GM12878 (cell line): ENCODE measurements at regions not wholly inside any gene's neighbourhood (a gene's known extent, or its start where the extent isn't known, plus 50 kb on each side); places are given as distances from the start of the nearest gene placed in this dataset.

Experiments
- BMI1 ChIP-seq: fragments of 450-650 bp; IDR thresholded peaks from 2 replicates; pipeline ENCODE4 v1.6.1; 2016; ENCODE audit warnings: mild to moderate bottlenecking, moderate library complexity, borderline replicate concordance
- CHD1 ChIP-seq: IDR thresholded peaks from 2 replicates; pipeline ENCODE4 v1.6.1; 2012; ENCODE audit warnings: low read depth, low read length, improper control_type of control experiment
- CREB1 ChIP-seq: IDR thresholded peaks from 2 replicates; pipeline ENCODE4 v1.6.1; 2012; ENCODE audit warnings: low read depth, mild to moderate bottlenecking, inconsistent platforms
- DPF2 ChIP-seq: fragments of 450-650 bp; IDR thresholded peaks from 2 replicates; pipeline ENCODE4 v1.6.1; 2017; ENCODE audit warnings: mild to moderate bottlenecking
- EGR1 ChIP-seq, 2 experiments: IDR thresholded peaks; 1 replicate in 1 of 2; 2 replicates in 1 of 2; pipeline ENCODE4 v1.6.1; 2011 to 2012; ENCODE audit warnings: low read depth in 2 of 2, low read length in 2 of 2, borderline replicate concordance in 1 of 2, mild to moderate bottlenecking in 1 of 2, moderate library complexity in 1 of 2
- EZH2 ChIP-seq: IDR thresholded peaks from 2 replicates; pipeline ENCODE4 v1.6.1; 2012; ENCODE audit warnings: low read depth, mild to moderate bottlenecking, control low read depth, inconsistent platforms, low read length, borderline replicate concordance; ENCODE audit not compliant: control insufficient read depth
- FOXM1 ChIP-seq: IDR thresholded peaks from 2 replicates; pipeline ENCODE4 v1.6.1; 2012; ENCODE audit warnings: low read depth, mild to moderate bottlenecking, inconsistent platforms, low read length, moderate library complexity
- JUNB ChIP-seq: IDR thresholded peaks from 2 replicates; pipeline ENCODE4 v1.6.1; 2016; ENCODE audit warnings: antibody characterized with exemption, mild to moderate bottlenecking
- KDM1A ChIP-seq: fragments of 200-600 bp; sonication (generic); IDR thresholded peaks from 2 replicates; pipeline ENCODE4 v1.6.1; 2016; ENCODE audit warnings: borderline replicate concordance
- MEF2B ChIP-seq: fragments of 450-650 bp; IDR thresholded peaks from 2 replicates; pipeline ENCODE4 v1.6.1; 2018; ENCODE audit warnings: mild to moderate bottlenecking, moderate library complexity; ENCODE audit not compliant: partially characterized antibody, poor library complexity, severe bottlenecking
- MXI1 ChIP-seq: fragments of 150-350 bp; IDR thresholded peaks from 2 replicates; pipeline ENCODE4 v1.6.1; 2011; ENCODE audit warnings: low read depth, mild to moderate bottlenecking, inconsistent platforms, low read length, improper control_type of control experiment
- MYB ChIP-seq: fragments of 150-350 bp; IDR thresholded peaks from 2 replicates; pipeline ENCODE4 v1.6.1; 2014; ENCODE audit warnings: mild to moderate bottlenecking, low read depth, low read length, borderline replicate concordance
- MYC ChIP-seq: IDR thresholded peaks from 2 replicates; pipeline ENCODE4 v1.6.1; 2011; ENCODE audit warnings: mild to moderate bottlenecking, low read length, moderate library complexity, inconsistent platforms; ENCODE audit not compliant: insufficient read depth, insufficient replicate concordance, insufficient read length, severe bottlenecking
- PML ChIP-seq: IDR thresholded peaks from 2 replicates; pipeline ENCODE4 v1.6.1; 2012; ENCODE audit warnings: low read length, inconsistent platforms
- POLR2A ChIP-seq: IDR thresholded peaks from 2 replicates; pipeline ENCODE4 v1.6.1; 2011; ENCODE audit warnings: low read depth, mild to moderate bottlenecking, low read length
- POLR2AphosphoS2 ChIP-seq: IDR thresholded peaks from 2 replicates; pipeline ENCODE4 v1.6.1; 2011; ENCODE audit warnings: low read depth, mild to moderate bottlenecking, low read length, improper control_type of control experiment, moderate library complexity
- POU2F2 ChIP-seq: IDR thresholded peaks from 3 replicates; pipeline ENCODE4 v1.6.1; 2011; ENCODE audit warnings: low read depth, mild to moderate bottlenecking, low read length, borderline replicate concordance
- SIN3A ChIP-seq: IDR thresholded peaks from 2 replicates; pipeline ENCODE4 v1.6.1; 2012; ENCODE audit warnings: low read depth, low read length, improper control_type of control experiment
- SIX5 ChIP-seq: IDR thresholded peaks from 2 replicates; pipeline ENCODE4 v1.6.1; 2011; ENCODE audit warnings: mild to moderate bottlenecking, low read depth, low read length, moderate library complexity; ENCODE audit not compliant: severe bottlenecking
- SMAD1 ChIP-seq: fragments of 450-650 bp; IDR thresholded peaks from 2 replicates; pipeline ENCODE4 v1.6.1; 2018; ENCODE audit warnings: mild to moderate bottlenecking, low read depth; ENCODE audit not compliant: partially characterized antibody
- SMC3 ChIP-seq: IDR thresholded peaks from 2 replicates; pipeline ENCODE4 v1.6.1; 2011; ENCODE audit warnings: low read length, improper control_type of control experiment, borderline replicate concordance
- STAT3 ChIP-seq: IDR thresholded peaks from 2 replicates; pipeline ENCODE4 v1.6.1; 2011; ENCODE audit warnings: low read depth, low read length, improper control_type of control experiment
- TARDBP ChIP-seq: IDR thresholded peaks from 2 replicates; pipeline ENCODE4 v1.6.1; 2016; ENCODE audit warnings: borderline replicate concordance
- ZBED1 ChIP-seq: IDR thresholded peaks from 2 replicates; pipeline ENCODE4 v1.6.1; 2016; ENCODE audit warnings: borderline replicate concordance
- ZNF687 ChIP-seq: fragments of 450-650 bp; IDR thresholded peaks from 2 replicates; pipeline ENCODE4 v1.6.1; 2017; ENCODE audit warnings: mild to moderate bottlenecking, moderate library complexity
- TF ChIP-seq, protein P1 (sequence below): fragments of 450-650 bp; IDR thresholded peaks from 2 replicates; pipeline ENCODE4 v1.6.1; 2018; ENCODE audit warnings: borderline replicate concordance, mild to moderate bottlenecking; ENCODE audit not compliant: partially characterized antibody

- TF ChIP-seq POLR2AphosphoS2 (no peak), SIX5 (no peak), POU2F2 (no peak), BMI1 (0 out of 2 replicates have a peak, but pooled peaks have one; percentile 1), ZNF687 (no peak), SIN3A (no peak; the same call in 1 of the 2 replicates), MXI1 (0 out of 2 replicates have a peak, but pooled peaks have one; percentile 1), PML (no peak), DPF2 (no peak), CHD1 (peak; percentile 94; the same call in 1 of the 2 replicates), STAT3 (no peak), EZH2 (no peak), EGR1 (IDR thresholded peaks at IDR 0.05; ENCODE audit: borderline replicate concordance in 1 of 2, low read depth in 2 of 2, low read length in 2 of 2) (no peak), SMAD1 (peak; percentile 2), ZBED1 (no peak), MEF2B (peak; percentile 6), SMC3 (no peak), MYC (no peak), MYB (no peak), CREB1 (no peak), TARDBP (no peak), KDM1A (no peak), JUNB (no peak), POLR2A (peak; percentile 73), FOXM1 (no peak)
- TF ChIP-seq, protein P1, sequence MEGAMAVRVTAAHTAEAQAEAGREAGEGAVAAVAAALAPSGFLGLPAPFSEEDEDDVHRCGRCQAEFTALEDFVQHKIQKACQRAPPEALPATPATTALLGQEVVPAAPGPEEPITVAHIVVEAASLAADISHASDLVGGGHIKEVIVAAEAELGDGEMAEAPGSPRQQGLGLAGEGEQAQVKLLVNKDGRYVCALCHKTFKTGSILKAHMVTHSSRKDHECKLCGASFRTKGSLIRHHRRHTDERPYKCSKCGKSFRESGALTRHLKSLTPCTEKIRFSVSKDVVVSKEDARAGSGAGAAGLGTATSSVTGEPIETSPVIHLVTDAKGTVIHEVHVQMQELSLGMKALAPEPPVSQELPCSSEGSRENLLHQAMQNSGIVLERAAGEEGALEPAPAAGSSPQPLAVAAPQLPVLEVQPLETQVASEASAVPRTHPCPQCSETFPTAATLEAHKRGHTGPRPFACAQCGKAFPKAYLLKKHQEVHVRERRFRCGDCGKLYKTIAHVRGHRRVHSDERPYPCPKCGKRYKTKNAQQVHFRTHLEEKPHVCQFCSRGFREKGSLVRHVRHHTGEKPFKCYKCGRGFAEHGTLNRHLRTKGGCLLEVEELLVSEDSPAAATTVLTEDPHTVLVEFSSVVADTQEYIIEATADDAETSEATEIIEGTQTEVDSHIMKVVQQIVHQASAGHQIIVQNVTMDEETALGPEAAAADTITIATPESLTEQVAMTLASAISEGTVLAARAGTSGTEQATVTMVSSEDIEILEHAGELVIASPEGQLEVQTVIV: no peak
These were observed 74.6 kb downstream of the OR2B2 start (continued) for GRCh38 chr6:27837625-27838057.
